GM12874 (cell line): ENCODE measurements at regions not wholly inside any gene's neighbourhood (a gene's known extent, or its start where the extent isn't known, plus 50 kb on each side); places are given as distances from the start of the nearest gene placed in this dataset.

ENCODE experiments used
- TF ChIP-seq, protein P1 (sequence below): IDR thresholded peaks from 2 replicates; pipeline ENCODE4 v1.5.1; 2011; ENCODE audit warnings: low read depth, mild to moderate bottlenecking, control low read depth, low read length, moderate library complexity; ENCODE audit not compliant: insufficient read depth

DNA sequence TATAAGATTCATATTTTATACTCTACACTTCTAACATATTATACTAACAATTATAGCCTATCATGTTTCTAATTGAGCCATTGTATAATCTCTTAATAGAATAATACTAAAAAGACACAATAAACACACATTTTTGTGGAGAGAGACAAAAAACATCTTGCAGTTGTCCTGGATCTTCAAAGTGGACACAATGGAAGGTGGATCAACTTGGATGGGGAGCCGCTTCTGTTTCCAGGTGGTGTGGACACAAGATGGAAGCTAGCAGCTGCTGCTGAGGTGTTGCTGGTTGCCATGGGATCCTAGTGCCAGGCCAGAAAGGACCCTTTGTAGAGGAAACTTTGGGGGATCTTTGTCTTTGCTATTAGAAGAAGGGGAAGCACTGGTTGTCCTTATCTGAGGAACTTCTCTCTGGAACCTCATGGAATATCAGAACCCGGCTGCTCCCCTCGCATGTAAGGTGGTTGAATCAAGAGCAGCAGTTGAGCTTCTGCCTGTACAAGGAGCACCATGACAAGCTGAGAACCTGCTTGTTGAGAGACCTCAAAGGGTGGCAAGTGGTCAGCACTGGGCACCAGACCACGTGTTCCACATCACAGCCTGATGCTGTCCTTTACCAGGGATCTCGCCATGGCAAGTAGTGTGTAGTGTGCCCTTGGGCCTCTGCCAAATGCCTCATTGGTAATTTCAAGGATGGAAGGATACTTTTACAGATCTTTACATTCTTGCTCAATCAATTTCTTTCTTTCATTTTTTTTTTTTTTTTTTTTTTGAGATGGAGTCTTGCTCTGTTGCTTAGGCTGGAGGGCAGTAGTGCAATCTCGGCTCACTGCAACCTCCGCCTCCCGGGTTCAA, 232.2 kb downstream of the MYCN start:
- TF ChIP-seq, protein P1, sequence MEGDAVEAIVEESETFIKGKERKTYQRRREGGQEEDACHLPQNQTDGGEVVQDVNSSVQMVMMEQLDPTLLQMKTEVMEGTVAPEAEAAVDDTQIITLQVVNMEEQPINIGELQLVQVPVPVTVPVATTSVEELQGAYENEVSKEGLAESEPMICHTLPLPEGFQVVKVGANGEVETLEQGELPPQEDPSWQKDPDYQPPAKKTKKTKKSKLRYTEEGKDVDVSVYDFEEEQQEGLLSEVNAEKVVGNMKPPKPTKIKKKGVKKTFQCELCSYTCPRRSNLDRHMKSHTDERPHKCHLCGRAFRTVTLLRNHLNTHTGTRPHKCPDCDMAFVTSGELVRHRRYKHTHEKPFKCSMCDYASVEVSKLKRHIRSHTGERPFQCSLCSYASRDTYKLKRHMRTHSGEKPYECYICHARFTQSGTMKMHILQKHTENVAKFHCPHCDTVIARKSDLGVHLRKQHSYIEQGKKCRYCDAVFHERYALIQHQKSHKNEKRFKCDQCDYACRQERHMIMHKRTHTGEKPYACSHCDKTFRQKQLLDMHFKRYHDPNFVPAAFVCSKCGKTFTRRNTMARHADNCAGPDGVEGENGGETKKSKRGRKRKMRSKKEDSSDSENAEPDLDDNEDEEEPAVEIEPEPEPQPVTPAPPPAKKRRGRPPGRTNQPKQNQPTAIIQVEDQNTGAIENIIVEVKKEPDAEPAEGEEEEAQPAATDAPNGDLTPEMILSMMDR, result no peak

DNA sequence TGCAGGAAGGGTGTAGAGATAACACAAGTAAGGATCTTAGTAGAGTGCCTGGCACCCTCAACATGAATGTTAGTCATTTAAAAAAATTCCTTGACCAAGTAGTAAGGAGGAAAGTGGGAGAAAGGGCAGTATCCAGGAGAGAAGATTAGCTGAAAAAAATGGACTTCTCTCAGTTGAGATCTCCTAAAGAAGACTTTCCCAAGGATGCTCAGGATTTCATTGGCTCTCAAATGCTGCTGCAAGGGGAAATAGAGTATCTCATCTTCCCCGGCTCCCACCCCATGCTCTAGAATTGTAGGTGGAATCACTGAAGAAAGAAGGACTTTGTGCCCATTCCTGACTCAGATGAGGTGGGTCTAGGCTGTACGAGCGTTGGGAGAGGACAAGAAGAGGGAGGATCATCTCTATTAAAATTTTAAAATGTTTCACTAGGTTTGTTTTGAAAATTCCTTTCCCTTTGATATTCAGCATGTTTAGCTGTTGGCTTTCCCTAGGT, 231.1 kb downstream of the MYCN start:
- TF ChIP-seq, protein P1, result no peak

DNA sequence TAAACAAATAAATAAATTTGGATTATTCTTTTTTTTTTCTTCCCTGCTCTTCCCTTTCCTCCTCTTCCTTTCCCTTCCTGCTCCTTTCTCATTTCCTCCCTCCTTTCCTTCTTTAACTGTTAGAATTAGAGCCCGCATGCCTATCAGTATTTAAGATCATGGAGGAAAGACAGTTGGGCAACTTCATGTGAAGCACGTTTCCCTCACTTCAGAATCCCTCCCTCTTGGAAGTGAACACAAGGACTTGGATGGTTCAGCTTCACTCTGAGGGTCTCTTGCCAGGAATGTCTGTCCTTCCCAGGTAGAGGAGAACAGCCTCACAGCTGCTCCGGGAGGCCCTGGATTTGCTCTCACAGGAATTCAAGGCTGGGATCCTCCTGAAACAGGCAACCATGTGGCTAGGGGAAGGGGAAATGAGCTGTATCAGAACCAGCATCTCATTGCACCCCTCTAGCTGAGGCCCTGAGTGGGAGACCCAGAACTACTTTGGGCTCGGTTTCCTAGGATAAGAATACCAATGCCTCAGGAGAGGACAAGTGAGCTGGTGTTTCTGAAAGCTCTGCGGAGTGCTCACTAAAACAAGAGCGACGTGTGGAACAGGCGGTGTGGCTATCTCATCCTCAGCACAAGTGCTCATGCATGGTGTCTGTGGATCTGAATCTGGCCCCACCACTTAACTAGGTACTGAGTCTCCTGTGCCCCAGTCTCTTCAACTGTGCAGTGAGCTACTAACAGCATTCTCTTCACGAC, 230.5 kb downstream of the MYCN start:
- TF ChIP-seq, protein P1, result no peak

DNA sequence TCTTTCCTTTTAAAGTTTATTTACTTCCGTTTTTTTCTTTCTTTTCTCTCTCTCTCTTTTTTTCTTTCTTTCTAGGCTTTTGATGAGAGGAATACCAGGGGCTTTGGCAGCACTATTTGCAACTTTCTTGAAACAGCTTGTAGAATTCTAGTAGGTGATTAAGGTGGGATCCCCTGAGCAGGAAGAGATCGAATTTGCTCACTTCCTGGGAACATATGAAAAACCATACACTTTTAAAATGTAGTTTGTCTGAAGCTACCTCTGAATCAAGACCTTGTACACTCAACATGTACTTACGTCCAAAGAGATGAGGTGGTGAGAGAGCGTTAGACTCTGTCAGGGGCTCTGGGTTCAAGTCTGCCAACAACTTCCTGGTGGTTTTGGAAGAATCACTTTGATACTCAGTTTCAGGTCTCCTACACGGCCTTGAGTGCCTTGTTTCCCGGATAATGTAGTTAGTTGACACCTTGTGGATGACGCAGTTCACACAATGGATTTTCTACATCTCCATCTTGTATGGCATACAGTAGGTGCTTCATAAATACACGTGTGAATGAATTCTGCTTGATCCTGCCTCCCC, 229.1 kb downstream of the MYCN start:
- TF ChIP-seq, protein P1, result no peak

DNA sequence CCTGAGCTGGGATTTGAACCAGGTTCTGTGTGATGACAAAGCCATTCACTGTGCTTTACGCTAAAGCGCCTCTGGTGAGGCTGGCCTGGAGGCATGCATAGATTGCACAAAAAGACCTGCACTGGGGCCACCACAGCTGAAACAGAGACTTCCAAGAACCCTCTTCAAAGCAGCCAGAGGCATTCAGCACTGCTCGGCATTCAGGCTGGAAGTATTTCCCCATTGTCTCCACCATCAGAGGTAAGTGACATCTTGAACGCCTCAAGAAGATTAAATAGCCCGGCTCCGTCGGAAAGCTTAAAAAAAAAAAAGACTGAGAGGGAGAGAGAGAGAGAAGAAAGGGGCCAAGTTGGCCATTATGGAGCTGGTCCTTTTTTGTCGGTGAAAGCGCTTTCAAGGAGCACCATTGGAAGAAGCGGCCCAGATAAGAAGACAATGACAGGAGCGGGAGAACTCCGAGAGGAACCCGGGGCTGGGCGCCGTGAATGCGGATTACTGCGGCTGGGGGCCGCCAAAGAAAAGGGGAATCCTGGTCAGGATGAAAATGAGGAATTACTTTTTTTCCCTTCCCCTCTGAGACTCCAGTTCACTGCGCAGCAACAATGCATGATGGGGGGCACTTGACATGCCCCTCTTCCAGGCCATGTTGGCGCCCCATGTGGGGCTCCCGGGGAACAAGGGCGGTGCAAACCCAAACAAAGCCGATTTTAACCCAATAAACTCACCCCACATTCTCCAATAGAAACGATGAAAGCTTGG, 228.3 kb downstream of the MYCN start:
- TF ChIP-seq, protein P1, result no peak

DNA sequence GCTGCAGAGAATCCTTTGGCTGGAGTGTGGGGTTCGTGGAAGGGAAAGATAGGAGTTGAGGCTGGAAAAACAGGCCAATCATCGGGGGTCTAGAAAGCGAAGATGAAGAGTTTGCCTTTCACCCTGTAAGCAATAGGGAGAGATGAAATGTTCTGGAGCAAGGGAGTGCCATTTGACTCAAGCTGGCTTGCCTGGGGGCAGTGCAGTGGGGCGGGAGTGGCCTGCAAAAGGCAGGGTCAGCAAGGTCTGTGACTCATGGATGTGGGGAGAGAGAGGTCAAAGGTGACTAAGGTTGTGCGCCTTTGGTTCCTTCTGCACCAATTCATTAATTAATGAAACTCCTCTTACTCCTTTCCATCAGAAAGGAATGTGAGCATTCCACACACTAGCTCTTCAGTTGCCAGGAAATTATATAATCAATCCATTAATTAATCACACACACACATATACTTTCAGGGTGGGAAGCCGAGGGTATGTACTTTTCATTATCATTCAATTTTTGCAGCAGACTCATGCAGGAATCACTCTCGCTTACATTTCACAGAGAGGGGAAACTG, 227.6 kb downstream of the MYCN start:
- TF ChIP-seq, protein P1, result no peak
